ENCODE measurements at regions not wholly inside any gene's neighbourhood (a gene's known extent, or its start where the extent isn't known, plus 50 kb on each side); places are given as distances from the start of the nearest gene placed in this dataset.

GRCh38 chr15:95972812-95973211, 357.7 kb upstream of the NR2F2 start:
- Histone ChIP-seq H3K4me2 (ENCODE audit: control insufficient read depth, extremely low read depth, insufficient read depth, low read depth, low read length) (no peak overlapping the region), H3K27me3 (ENCODE audit: control insufficient read depth, extremely low read depth, insufficient read depth, low read length) (no peaks in the 10 kb centered on the region), H3K9ac (ENCODE audit: control insufficient read depth, extremely low read depth, insufficient read depth, low read length) (no peak overlapping the region), H3K27ac (ENCODE audit: control insufficient read depth, insufficient read depth, low read length) (no peak overlapping the region), H3K9me3 (ENCODE audit: control insufficient read depth, low read depth, low read length) (no peaks in the 10 kb centered on the region), H3K9me1 (ENCODE audit: control insufficient read depth, extremely low read depth, insufficient read depth, low read length) (no peaks in the 10 kb centered on the region), H3K79me2 (ENCODE audit: control insufficient read depth, insufficient read depth, low read length) (no peaks in the 10 kb centered on the region), H3K4me1 (ENCODE audit: control insufficient read depth, extremely low read depth, insufficient read depth, low read length) (no peaks in the 10 kb centered on the region), H3K4me3 (ENCODE audit: control insufficient read depth in 2 of 3, extremely low read depth in 1 of 3, insufficient read depth in 2 of 3, low read depth in 1 of 3, low read length in 3 of 3) (no peak overlapping the region), H2AFZ (ENCODE audit: control insufficient read depth, low read length) (no peak overlapping the region), H3K36me3 (ENCODE audit: control insufficient read depth in 2 of 2, extremely low read depth in 1 of 2, insufficient read depth in 2 of 2, low read length in 2 of 2) (no peaks in the 10 kb centered on the region), H4K20me1 (ENCODE audit: control insufficient read depth, extremely low read depth, insufficient read depth, low read length) (no peaks in the 10 kb centered on the region)
- dilution Hi-C loops (cut with MboI; ENCODE audit: extremely low pct_ligation_motif_present, low sequenced_read_pairs) = no loop called here
- DNase-seq (ENCODE audit: low read depth, low spot score) (no peak), FAIRE-seq (no peak)
- TF ChIP-seq EZH2 (IDR thresholded peaks at IDR 0.05; ENCODE audit: low read length) (no peak), CTCF (optimal IDR thresholded peaks at IDR 0.05 in 1 of 3, IDR thresholded peaks at IDR 0.05 in 1 of 3, conservative IDR thresholded peaks at IDR 0.05 in 1 of 3; ENCODE audit: extremely low read depth in 1 of 3, insufficient read depth in 2 of 3, low read length in 3 of 3) (no peak)

GRCh38 chr15:95973566-95974256, 356.8 kb upstream of the NR2F2 start:
- H4K20me1 ChIP-seq (ENCODE audit: control insufficient read depth, extremely low read depth, insufficient read depth, low read length) = no peaks in the 10 kb centered on the region
- dilution Hi-C loops (cut with MboI; ENCODE audit: extremely low pct_ligation_motif_present, low sequenced_read_pairs) = no loop called here
- no peak for FAIRE-seq
- no peak overlapping the region for H2AFZ ChIP-seq (ENCODE audit: control insufficient read depth, low read length)
- H3K27ac ChIP-seq (ENCODE audit: control insufficient read depth, insufficient read depth, low read length) = no peak overlapping the region
- TF ChIP-seq CTCF (optimal IDR thresholded peaks at IDR 0.05 in 1 of 3, IDR thresholded peaks at IDR 0.05 in 1 of 3, conservative IDR thresholded peaks at IDR 0.05 in 1 of 3; ENCODE audit: extremely low read depth in 1 of 3, insufficient read depth in 2 of 3, low read length in 3 of 3) = no peak
- no peak for TF ChIP-seq EZH2 (IDR thresholded peaks at IDR 0.05; ENCODE audit: low read length)
- no peak overlapping the region for H3K9ac ChIP-seq (ENCODE audit: control insufficient read depth, extremely low read depth, insufficient read depth, low read length)
- no peaks in the 10 kb centered on the region for H3K79me2 ChIP-seq (ENCODE audit: control insufficient read depth, insufficient read depth, low read length)
- H3K27me3 ChIP-seq (ENCODE audit: control insufficient read depth, extremely low read depth, insufficient read depth, low read length) = no peaks in the 10 kb centered on the region
- no peak overlapping the region for H3K4me3 ChIP-seq (ENCODE audit: control insufficient read depth in 2 of 3, extremely low read depth in 1 of 3, insufficient read depth in 2 of 3, low read depth in 1 of 3, low read length in 3 of 3)
- H3K36me3 ChIP-seq (ENCODE audit: control insufficient read depth in 2 of 2, extremely low read depth in 1 of 2, insufficient read depth in 2 of 2, low read length in 2 of 2) = no peaks in the 10 kb centered on the region
- no peaks in the 10 kb centered on the region for H3K9me3 ChIP-seq (ENCODE audit: control insufficient read depth, low read depth, low read length)
- H3K4me2 ChIP-seq (ENCODE audit: control insufficient read depth, extremely low read depth, insufficient read depth, low read depth, low read length) = no peak overlapping the region
- no peaks in the 10 kb centered on the region for H3K4me1 ChIP-seq (ENCODE audit: control insufficient read depth, extremely low read depth, insufficient read depth, low read length)
- no peaks in the 10 kb centered on the region for H3K9me1 ChIP-seq (ENCODE audit: control insufficient read depth, extremely low read depth, insufficient read depth, low read length)
- no peak for DNase-seq (ENCODE audit: low read depth, low spot score)

Measured in keratinocyte (primary cell).